Fibroblast of lung (primary cell): ENCODE measurements at regions not wholly inside any gene's neighbourhood (a gene's known extent, or its start where the extent isn't known, plus 50 kb on each side); places are given as distances from the start of the nearest gene placed in this dataset.

Source experiments
- DNase-seq, 2 donors: peaks; one replicate each; pipeline versions ENCODE4 v3.0.0 to v3.0.0-alpha.2; 2010; ENCODE audit warnings: low read depth in 2 of 2
- H2AFZ ChIP-seq: 2 replicates; pipeline ENCODE4 v1.5.1; 2012; ENCODE audit warnings: low read length, control low read depth, inconsistent platforms
- H3K27ac ChIP-seq: 2 replicates; pipeline ENCODE4 v1.5.1; 2011; ENCODE audit warnings: low read length, control low read depth; ENCODE audit not compliant: insufficient read depth
- H3K27me3 ChIP-seq: 2 replicates; pipeline ENCODE4 v1.5.1; 2011; ENCODE audit warnings: mild to moderate bottlenecking, low read length; ENCODE audit not compliant: control insufficient read depth, insufficient read depth
- H3K36me3 ChIP-seq: 2 replicates; pipeline ENCODE4 v1.5.1; 2011; ENCODE audit warnings: low read length; ENCODE audit not compliant: control insufficient read depth, insufficient read depth
- H3K4me1 ChIP-seq: 2 replicates; pipeline ENCODE4 v1.5.1; 2011; ENCODE audit warnings: low read length; ENCODE audit not compliant: control insufficient read depth, insufficient read depth; ENCODE audit errors: extremely low read depth
- H3K4me2 ChIP-seq: 2 replicates; pipeline ENCODE4 v1.5.1; 2011; ENCODE audit warnings: low read length, control low read depth; ENCODE audit not compliant: insufficient read depth; ENCODE audit errors: extremely low read depth
- H3K4me3 ChIP-seq, 4 experiments: fragments of 200-600 bp in 1 of 4; sonication (generic) in 1 of 4; replicated peaks in 1 of 4; 2 replicates each; pipeline ENCODE4 v1.5.1; 2011 to 2016; ENCODE audit warnings: low read length in 4 of 4, low read depth in 3 of 4, mild to moderate bottlenecking in 3 of 4, control low read depth in 2 of 4, inconsistent platforms in 1 of 4, mixed read lengths in 1 of 4; ENCODE audit not compliant: insufficient read depth in 1 of 4; ENCODE audit errors: control extremely low read depth in 1 of 4
- H3K79me2 ChIP-seq: 2 replicates; pipeline ENCODE4 v1.5.1; 2012; ENCODE audit warnings: mild to moderate bottlenecking, low read length, inconsistent platforms; ENCODE audit not compliant: control insufficient read depth, insufficient read depth
- H3K9ac ChIP-seq: 2 replicates; pipeline ENCODE4 v1.5.1; 2011; ENCODE audit warnings: mild to moderate bottlenecking, low read length, control low read depth; ENCODE audit not compliant: insufficient read depth
- H3K9me3 ChIP-seq: 2 replicates; pipeline ENCODE4 v1.5.1; 2012; ENCODE audit warnings: low read depth, low read length; ENCODE audit not compliant: control insufficient read depth, insufficient read depth
- H4K20me1 ChIP-seq: 2 replicates; pipeline ENCODE4 v1.5.1; 2011; ENCODE audit warnings: low read length; ENCODE audit not compliant: control insufficient read depth, insufficient read depth; ENCODE audit errors: extremely low read depth
- EZH2 ChIP-seq: IDR thresholded peaks from 2 replicates; pipeline ENCODE4 v1.5.1; 2012; ENCODE audit warnings: low read length, control low read depth, mild to moderate bottlenecking; ENCODE audit errors: missing control alignments
- TF ChIP-seq, protein P1 (sequence below), 2 donors: IDR thresholded peaks in 1 of 2; conservative IDR thresholded peaks in 1 of 2; 1 replicate in 1 of 2; 2 replicates in 1 of 2; pipeline ENCODE4 v1.5.1; 2011 to 2012; ENCODE audit warnings: low read length in 2 of 2, control low read depth in 1 of 2, inconsistent platforms in 1 of 2, low read depth in 1 of 2, mild to moderate bottlenecking in 1 of 2

GRCh38 chr1:10953505-10954193 is 58.8 kb upstream of the TARDBP start:
- H3K36me3 ChIP-seq = no peaks in the 10 kb centered on the region
- no peak overlapping the region for H3K4me3 ChIP-seq
- TF ChIP-seq, protein P1, sequence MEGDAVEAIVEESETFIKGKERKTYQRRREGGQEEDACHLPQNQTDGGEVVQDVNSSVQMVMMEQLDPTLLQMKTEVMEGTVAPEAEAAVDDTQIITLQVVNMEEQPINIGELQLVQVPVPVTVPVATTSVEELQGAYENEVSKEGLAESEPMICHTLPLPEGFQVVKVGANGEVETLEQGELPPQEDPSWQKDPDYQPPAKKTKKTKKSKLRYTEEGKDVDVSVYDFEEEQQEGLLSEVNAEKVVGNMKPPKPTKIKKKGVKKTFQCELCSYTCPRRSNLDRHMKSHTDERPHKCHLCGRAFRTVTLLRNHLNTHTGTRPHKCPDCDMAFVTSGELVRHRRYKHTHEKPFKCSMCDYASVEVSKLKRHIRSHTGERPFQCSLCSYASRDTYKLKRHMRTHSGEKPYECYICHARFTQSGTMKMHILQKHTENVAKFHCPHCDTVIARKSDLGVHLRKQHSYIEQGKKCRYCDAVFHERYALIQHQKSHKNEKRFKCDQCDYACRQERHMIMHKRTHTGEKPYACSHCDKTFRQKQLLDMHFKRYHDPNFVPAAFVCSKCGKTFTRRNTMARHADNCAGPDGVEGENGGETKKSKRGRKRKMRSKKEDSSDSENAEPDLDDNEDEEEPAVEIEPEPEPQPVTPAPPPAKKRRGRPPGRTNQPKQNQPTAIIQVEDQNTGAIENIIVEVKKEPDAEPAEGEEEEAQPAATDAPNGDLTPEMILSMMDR (conservative IDR thresholded peaks at IDR 0.05 in 1 of 2, IDR thresholded peaks at IDR 0.05 in 1 of 2; ENCODE audit: low read depth in 1 of 2, low read length in 2 of 2) = no peak
- TF ChIP-seq EZH2 = no peak
- no peaks in the 10 kb centered on the region for H4K20me1 ChIP-seq
- no peak overlapping the region for H3K4me2 ChIP-seq
- no peaks in the 10 kb centered on the region for H3K9me3 ChIP-seq
- H3K79me2 ChIP-seq = no peaks in the 10 kb centered on the region
- DNase-seq = no peak
- no peak overlapping the region for H3K27ac ChIP-seq
- H3K27me3 ChIP-seq = peaks cover 3% of the 10 kb centered on the region
- H3K9ac ChIP-seq = no peak overlapping the region
- H2AFZ ChIP-seq = no peak overlapping the region
- H3K4me1 ChIP-seq = no peaks in the 10 kb centered on the region

DNA sequence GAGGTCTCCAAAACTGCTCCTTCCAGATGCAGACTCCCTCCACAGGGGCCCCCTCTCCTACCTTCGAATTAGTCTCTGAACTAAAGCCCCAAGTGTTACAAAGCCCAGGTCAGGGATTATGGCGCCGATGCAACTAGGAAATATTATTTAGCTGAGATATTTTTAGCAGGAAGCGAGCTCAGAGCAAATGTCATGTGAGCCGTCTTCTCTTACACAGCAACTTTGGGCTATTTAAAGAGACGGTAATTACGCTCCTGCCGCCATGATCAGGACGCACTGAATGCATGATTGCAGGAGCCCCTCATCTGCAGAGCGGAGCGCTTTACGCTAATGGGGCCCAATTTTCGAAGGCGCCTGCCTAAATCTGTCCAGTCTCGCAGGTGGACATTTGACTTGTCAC is 55.3 kb upstream of the TARDBP start:
- H2AFZ ChIP-seq = no peak overlapping the region
- no peaks in the 10 kb centered on the region for H3K36me3 ChIP-seq
- H3K79me2 ChIP-seq = no peaks in the 10 kb centered on the region
- H3K4me2 ChIP-seq = no peak overlapping the region
- no peak overlapping the region for H3K27ac ChIP-seq
- no peaks in the 10 kb centered on the region for H3K4me1 ChIP-seq
- no peak overlapping the region for H3K4me3 ChIP-seq
- no peak for DNase-seq
- TF ChIP-seq, protein P1 (conservative IDR thresholded peaks at IDR 0.05 in 1 of 2, IDR thresholded peaks at IDR 0.05 in 1 of 2; ENCODE audit: low read depth in 1 of 2, low read length in 2 of 2) = no peak
- no peak for TF ChIP-seq EZH2
- no peaks in the 10 kb centered on the region for H3K9me3 ChIP-seq
- H4K20me1 ChIP-seq = no peaks in the 10 kb centered on the region
- peaks cover 3% of the 10 kb centered on the region for H3K27me3 ChIP-seq
- no peak overlapping the region for H3K9ac ChIP-seq

- DNase-seq = no peak
- Histone ChIP-seq H3K4me1 (no peaks in the 10 kb centered on the region), H2AFZ (no peak overlapping the region), H3K79me2 (no peaks in the 10 kb centered on the region), H3K4me3 (no peak overlapping the region), H3K36me3 (no peaks in the 10 kb centered on the region), H3K9ac (no peak overlapping the region), H3K9me3 (no peaks in the 10 kb centered on the region), H3K27me3 (peaks cover 3% of the 10 kb centered on the region), H3K4me2 (no peak overlapping the region), H3K27ac (no peak overlapping the region), H4K20me1 (no peaks in the 10 kb centered on the region)
- TF ChIP-seq, protein P1 (conservative IDR thresholded peaks at IDR 0.05 in 1 of 2, IDR thresholded peaks at IDR 0.05 in 1 of 2; ENCODE audit: low read depth in 1 of 2, low read length in 2 of 2) = no peak
- no peak for TF ChIP-seq EZH2
Measured at GRCh38 chr1:10958614-10959013, 53.8 kb upstream of the TARDBP start.
